ENCODE measurements at regions not wholly inside any gene's neighbourhood (a gene's known extent, or its start where the extent isn't known, plus 50 kb on each side); places are given as distances from the start of the nearest gene placed in this dataset.
"Not testable (repeated sequence)": the region's sequence is repeated elsewhere in the genome, so short reads cannot be mapped to it uniquely, and the experiment has no call there.

DNA sequence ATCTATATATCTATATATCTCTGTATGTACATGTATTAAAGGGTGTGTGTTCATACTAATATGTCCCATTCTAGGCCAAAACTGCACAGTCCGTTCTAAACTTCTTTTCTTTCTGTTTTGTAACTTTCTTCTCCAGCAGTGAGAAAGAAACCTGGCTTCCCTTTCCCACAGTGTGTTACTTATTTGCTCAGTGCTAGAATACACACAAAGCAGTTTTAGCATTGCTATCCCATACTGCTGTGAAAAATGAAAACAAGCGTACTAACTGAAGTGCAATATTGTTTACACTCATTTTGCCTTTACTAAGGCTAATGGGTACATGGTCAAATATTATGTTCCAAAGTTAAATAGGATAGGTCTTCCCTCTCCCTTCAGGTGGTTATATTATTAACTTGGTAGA is 163.9 kb downstream of the LEPR start:
- Mint-ChIP-seq H3K4me3 (no peak overlapping the region), H3K4me1 (ENCODE audit: low read depth) (no peaks in the 10 kb centered on the region), H3K27ac (no peak overlapping the region), H3K27me3 (ENCODE audit: low read depth) (peaks cover 2% of the 10 kb centered on the region), H3K36me3 (ENCODE audit: low read depth) (no peaks in the 10 kb centered on the region), H3K9me3 (no peaks in the 10 kb centered on the region)
- no peak for DNase-seq (ENCODE audit: low spot score)

DNA sequence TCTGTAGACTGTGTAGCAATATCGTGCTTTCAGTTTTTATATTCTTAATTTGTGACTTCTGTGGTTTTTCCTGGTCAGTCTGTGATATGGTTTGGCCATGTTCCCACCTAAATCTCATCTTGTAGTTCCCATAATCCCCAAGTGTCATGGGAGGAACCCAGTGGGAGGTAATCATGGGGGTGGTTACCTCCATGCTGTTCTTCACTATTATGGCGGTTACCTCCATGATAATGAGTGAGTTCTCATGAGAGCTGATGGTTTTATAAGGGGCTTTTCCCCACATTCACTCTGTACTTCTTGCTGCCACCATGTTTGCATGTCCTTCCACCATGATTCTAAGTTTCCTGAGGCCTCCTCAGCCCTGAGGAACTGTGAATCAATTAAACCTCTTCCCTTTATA is 169.8 kb downstream of the LEPR start:
- Mint-ChIP-seq H3K4me1 (ENCODE audit: low read depth) (no peaks in the 10 kb centered on the region), H3K36me3 (ENCODE audit: low read depth) (no peaks in the 10 kb centered on the region), H3K27ac (no peak overlapping the region), H3K27me3 (ENCODE audit: low read depth) (peaks cover 2% of the 10 kb centered on the region), H3K9me3 (no peaks in the 10 kb centered on the region), H3K4me3 (no peak overlapping the region)
- DNase-seq (ENCODE audit: low spot score): no peak

DNA sequence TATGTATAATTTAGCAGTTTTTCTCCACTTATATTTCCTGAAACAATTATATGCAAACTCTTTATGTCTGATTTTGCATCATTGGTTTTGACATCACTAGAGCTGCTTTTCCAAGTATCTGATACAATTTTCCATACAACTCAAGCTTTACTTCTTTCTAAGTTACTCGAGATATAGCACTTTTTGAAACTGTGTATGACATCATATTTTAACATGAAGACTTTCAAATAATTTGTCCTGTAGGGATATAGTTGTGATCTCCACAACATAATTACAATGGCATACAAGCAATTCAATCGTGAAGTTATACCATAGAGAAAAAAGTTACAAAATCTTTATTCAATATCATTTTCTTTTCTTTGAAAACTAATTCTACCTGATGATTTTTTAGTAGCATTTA is 173.0 kb downstream of the LEPR start:
- H3K9me3 Mint-ChIP-seq: no peaks in the 10 kb centered on the region
- H3K27me3 Mint-ChIP-seq (ENCODE audit: low read depth): peaks cover under 1% of the 10 kb centered on the region
- H3K27ac Mint-ChIP-seq: no peak overlapping the region
- no peak for DNase-seq (ENCODE audit: low spot score)
- H3K4me1 Mint-ChIP-seq (ENCODE audit: low read depth): no peaks in the 10 kb centered on the region
- no peaks in the 10 kb centered on the region for H3K36me3 Mint-ChIP-seq (ENCODE audit: low read depth)
- H3K4me3 Mint-ChIP-seq: no peak overlapping the region

DNA sequence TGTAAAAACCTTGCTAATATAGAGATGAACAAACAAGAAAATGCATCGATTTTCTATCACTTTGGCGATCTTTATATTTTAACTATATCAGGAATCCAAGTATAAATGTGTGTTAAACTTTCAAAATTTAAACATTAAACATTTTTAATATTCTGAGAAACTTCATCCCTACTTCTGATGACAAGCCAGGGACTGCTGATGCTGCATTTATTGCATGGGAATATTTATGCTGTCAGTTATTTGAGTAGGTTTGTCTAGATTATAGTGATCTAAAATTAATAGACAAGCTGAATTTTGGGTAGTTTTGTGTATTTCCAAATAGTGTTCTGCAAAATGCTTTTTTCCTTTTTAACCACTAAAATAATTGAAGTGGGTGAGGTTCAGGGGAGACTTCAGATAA is 175.3 kb downstream of the LEPR start:
- no peaks in the 10 kb centered on the region for H3K4me1 Mint-ChIP-seq (ENCODE audit: low read depth)
- no peak overlapping the region for H3K27ac Mint-ChIP-seq
- DNase-seq (ENCODE audit: low spot score): no peak
- H3K36me3 Mint-ChIP-seq (ENCODE audit: low read depth): no peaks in the 10 kb centered on the region
- H3K4me3 Mint-ChIP-seq: no peak overlapping the region
- no peaks in the 10 kb centered on the region for H3K9me3 Mint-ChIP-seq
- H3K27me3 Mint-ChIP-seq (ENCODE audit: low read depth): no peaks in the 10 kb centered on the region

DNA sequence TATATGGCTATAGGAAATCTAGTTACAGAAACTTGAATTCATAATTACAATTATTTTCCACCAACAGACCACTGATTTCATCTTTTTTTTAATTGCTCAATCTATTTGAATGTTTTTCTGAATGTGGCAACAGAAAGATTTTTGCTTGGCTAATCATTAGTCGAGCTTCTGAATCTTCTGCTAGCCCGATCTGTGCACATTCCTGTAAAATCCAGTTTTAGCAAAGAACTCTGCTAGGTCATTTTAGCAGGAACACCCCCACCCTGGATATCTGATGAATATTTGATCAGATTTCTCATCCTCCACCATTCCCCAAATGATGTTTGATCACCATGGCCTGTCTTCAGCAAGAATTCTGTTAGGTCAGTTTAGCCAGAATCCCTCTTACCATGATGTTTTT is 176.3 kb downstream of the LEPR start:
- Mint-ChIP-seq H3K9me3 (no peaks in the 10 kb centered on the region), H3K27ac (no peak overlapping the region), H3K36me3 (ENCODE audit: low read depth) (no peaks in the 10 kb centered on the region), H3K4me1 (ENCODE audit: low read depth) (no peaks in the 10 kb centered on the region), H3K4me3 (no peak overlapping the region), H3K27me3 (ENCODE audit: low read depth) (no peaks in the 10 kb centered on the region)
- no peak for DNase-seq (ENCODE audit: low spot score)

DNA sequence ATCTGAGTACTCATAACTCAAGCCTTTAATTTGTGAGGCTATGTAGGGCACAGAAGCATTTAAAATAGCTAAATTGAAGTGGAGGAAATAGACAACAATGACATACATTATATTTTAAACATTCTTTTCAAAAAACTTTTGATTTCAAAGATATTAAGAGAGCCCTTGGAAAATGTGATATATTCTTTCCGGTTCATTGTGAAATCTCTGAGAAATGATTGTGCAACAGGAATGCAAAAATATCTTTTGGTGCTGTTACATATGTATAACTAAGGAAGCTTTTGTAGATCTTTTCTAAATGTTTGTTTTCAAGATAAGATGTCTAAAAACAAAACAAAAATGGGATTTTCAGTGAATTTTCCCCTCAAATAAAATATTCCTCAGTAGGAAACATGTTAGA is 185.2 kb downstream of the LEPR start:
- Mint-ChIP-seq H3K36me3 (ENCODE audit: low read depth) (no peaks in the 10 kb centered on the region), H3K9me3 (no peaks in the 10 kb centered on the region), H3K27ac (no peak overlapping the region), H3K4me1 (ENCODE audit: low read depth) (no peaks in the 10 kb centered on the region), H3K4me3 (no peak overlapping the region), H3K27me3 (ENCODE audit: low read depth) (no peaks in the 10 kb centered on the region)
- DNase-seq (ENCODE audit: low spot score): no peak

DNA sequence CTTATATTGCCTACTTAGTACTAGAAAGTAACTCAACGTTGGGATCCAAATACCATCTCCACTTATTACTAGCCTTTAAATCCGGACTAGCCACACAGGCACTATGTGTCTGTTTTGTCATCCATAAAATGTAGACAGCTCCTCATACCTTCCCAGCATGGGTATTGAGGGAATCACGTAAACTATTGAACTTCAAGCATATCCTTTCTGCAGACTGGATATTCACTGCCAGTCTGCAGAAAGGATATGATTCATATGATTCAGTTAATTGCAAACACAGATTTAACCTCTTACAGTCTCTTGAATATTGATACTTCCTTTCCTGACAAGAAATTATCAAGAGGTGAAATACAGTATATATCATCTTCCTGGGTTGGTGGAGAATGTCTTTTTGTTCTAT is 186.0 kb downstream of the LEPR start:
- Mint-ChIP-seq H3K4me3 (no peak overlapping the region), H3K36me3 (ENCODE audit: low read depth) (no peaks in the 10 kb centered on the region)

DNA sequence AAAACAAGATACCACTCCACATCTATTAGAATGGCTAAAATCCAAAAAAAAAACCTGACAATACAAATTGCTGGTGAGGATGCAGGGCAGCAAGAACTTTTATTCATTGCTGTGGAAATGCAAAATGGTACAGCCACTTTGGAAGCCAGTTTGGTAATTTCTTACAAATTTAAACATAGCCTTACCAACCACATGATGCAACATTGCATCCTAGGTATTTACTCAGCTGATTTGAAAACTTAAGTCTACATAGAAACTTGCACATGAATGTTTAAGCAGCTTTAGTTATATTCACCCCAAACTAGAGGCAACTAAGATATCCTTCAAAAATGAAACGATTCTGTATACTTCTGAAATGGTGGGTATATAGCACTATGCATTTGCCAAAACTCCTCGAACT is 178.8 kb upstream of the PDE4B start:
- peaks cover 4% of the 10 kb centered on the region for H3K4me1 Mint-ChIP-seq (ENCODE audit: low read depth)
- no peak overlapping the region for H3K27ac Mint-ChIP-seq
- DNase-seq (ENCODE audit: low spot score): no peak
- no peaks in the 10 kb centered on the region for H3K27me3 Mint-ChIP-seq (ENCODE audit: low read depth)
- no peak overlapping the region for H3K4me3 Mint-ChIP-seq
- no peaks in the 10 kb centered on the region for H3K9me3 Mint-ChIP-seq
- H3K36me3 Mint-ChIP-seq (ENCODE audit: low read depth): no peaks in the 10 kb centered on the region

More for the DNA sequence above, 186.0 kb downstream of the LEPR start:
- Mint-ChIP-seq H3K27ac (no peak overlapping the region), H3K9me3 (no peaks in the 10 kb centered on the region), H3K4me1 (ENCODE audit: low read depth) (no peaks in the 10 kb centered on the region), H3K27me3 (ENCODE audit: low read depth) (no peaks in the 10 kb centered on the region)
- no peak for DNase-seq (ENCODE audit: low spot score)

DNA sequence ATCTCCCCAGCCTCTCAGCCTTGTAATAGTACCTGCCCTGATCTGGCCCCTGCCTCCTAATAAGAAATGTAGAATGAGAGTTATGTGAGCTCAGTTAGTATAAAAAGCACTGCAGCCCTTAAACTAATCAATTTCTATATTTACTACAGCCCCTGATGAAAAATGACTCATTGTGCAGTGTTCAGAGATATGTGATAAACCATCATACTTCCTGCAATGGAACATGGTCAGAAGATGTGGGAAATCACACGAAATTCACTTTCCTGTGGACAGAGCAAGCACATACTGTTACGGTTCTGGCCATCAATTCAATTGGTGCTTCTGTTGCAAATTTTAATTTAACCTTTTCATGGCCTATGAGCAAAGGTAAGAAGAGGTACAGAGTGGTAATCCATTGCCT is 176.8 kb upstream of the PDE4B start:
- Mint-ChIP-seq H3K4me3 (no peak overlapping the region), H3K27me3 (ENCODE audit: low read depth) (no peaks in the 10 kb centered on the region), H3K36me3 (ENCODE audit: low read depth) (no peaks in the 10 kb centered on the region), H3K27ac (no peak overlapping the region), H3K9me3 (no peaks in the 10 kb centered on the region), H3K4me1 (ENCODE audit: low read depth) (peaks cover 4% of the 10 kb centered on the region)
- DNase-seq (ENCODE audit: low spot score): no peak

DNA sequence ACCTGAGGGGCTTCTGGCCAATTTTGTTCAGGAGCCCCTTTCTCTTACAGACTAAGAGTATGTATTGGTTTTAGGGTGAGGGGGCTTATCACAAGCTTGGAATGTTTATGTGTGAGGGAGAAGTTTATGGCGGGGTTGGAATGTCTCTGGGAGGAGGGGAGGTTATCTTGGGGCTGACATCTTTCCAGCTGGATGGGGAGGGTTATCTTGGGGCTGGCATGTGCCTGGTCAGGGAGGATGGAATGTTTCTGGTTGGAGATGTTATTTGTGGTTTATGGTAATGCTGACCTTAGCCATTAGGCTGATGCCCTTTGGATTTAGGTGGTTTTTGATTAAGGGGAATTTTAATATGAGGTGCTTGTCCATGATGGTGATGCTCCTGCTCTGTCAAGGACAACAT is 171.0 kb upstream of the PDE4B start:
- H3K27me3 Mint-ChIP-seq (ENCODE audit: low read depth); H3K36me3 Mint-ChIP-seq (ENCODE audit: low read depth); H3K4me1 Mint-ChIP-seq (ENCODE audit: low read depth); DNase-seq (ENCODE audit: low spot score); H3K4me3 Mint-ChIP-seq; H3K27ac Mint-ChIP-seq; H3K9me3 Mint-ChIP-seq: not testable (repeated sequence)

DNA sequence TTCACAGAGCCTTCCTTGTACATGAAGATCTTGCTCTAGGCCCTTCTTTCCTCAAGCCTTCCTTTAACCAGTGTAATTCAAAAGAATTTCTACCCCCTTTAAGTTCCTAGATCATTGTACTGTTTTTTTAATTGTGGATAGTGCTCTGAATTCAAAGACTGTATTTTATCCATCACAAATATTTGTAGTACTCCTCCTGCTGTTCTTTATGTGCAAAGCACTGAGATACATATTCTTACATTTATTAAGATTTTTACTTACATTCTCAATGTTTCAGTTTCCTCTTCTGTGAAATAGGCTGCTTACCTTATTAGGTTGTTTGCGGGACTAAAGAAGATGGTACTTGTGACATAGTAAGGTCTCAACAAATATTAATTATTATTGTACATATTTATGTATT is 168.8 kb upstream of the PDE4B start:
- no peak for DNase-seq (ENCODE audit: low spot score)
- H3K27me3 Mint-ChIP-seq (ENCODE audit: low read depth): no peaks in the 10 kb centered on the region
- no peak overlapping the region for H3K4me3 Mint-ChIP-seq
- no peaks in the 10 kb centered on the region for H3K4me1 Mint-ChIP-seq (ENCODE audit: low read depth)
- no peaks in the 10 kb centered on the region for H3K9me3 Mint-ChIP-seq
- no peaks in the 10 kb centered on the region for H3K36me3 Mint-ChIP-seq (ENCODE audit: low read depth)
- no peak overlapping the region for H3K27ac Mint-ChIP-seq

DNA sequence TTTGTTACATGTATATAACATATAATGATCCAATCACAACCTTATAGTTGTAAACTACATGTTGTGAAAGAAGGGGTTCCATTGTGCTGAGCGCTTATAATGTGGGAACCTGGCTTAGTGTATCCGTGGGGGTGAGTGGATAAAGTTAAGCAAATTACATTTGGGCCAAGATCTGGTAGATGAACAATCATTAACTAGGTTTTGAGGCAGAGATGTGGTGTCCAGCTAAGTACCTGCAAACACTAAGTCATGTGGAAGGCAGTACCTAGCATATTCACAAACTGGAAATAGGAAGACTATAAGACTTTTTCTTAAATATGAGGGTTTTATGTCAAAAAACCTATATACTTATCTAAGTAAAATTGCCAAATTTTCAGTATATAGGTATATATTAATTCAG is 167.2 kb upstream of the PDE4B start:
- Mint-ChIP-seq H3K27ac (no peak overlapping the region), H3K36me3 (ENCODE audit: low read depth) (no peaks in the 10 kb centered on the region), H3K4me3 (no peak overlapping the region), H3K9me3 (no peaks in the 10 kb centered on the region), H3K27me3 (ENCODE audit: low read depth) (no peaks in the 10 kb centered on the region), H3K4me1 (ENCODE audit: low read depth) (no peaks in the 10 kb centered on the region)
- DNase-seq (ENCODE audit: low spot score): no peak

DNA sequence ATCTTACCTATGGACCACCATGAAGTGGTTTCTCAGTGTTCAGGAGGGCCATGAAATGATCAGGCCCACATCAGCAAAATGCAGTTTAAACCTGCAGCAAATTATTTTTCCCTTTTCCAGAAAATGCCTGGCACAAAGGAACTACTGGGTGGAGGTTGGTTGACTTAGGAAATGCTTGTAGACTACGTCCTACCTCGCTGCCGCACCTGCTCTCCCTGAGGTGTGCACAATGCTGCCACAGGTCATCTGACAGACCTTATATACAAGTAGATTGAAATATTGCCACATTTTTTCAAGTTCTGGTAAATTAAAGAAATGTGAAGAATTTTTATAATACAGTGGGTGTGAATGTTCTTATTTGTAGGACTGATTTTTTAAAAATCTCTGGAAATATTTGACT is 166.7 kb upstream of the PDE4B start:
- no peak for DNase-seq (ENCODE audit: low spot score)
- Mint-ChIP-seq H3K4me3 (no peak overlapping the region), H3K9me3 (no peaks in the 10 kb centered on the region), H3K27ac (no peak overlapping the region), H3K36me3 (ENCODE audit: low read depth) (no peaks in the 10 kb centered on the region), H3K27me3 (ENCODE audit: low read depth) (no peaks in the 10 kb centered on the region), H3K4me1 (ENCODE audit: low read depth) (no peaks in the 10 kb centered on the region)

DNA sequence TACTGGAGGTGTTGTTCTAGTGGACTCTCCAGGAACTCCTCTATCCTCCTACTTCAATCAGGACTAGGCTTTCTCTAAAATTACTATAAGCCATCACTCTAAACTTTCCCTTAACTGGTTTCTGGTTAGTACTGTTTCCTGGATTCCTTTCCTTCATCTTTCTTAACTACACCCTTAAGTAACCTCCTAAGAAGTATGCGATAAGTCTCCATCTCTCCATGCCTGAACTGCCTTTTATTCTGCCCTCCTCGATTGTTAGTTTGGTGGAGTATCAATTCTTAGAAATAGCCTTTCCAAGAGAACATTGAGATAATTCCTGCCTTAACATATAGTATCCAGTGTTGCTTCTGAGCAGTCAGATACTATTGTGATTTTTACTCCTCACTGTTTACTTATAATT is 162.9 kb upstream of the PDE4B start:
- no peaks in the 10 kb centered on the region for H3K36me3 Mint-ChIP-seq (ENCODE audit: low read depth)
- no peaks in the 10 kb centered on the region for H3K9me3 Mint-ChIP-seq
- no peak overlapping the region for H3K4me3 Mint-ChIP-seq
- H3K27ac Mint-ChIP-seq: no peak overlapping the region
- H3K27me3 Mint-ChIP-seq (ENCODE audit: low read depth): no peaks in the 10 kb centered on the region
- DNase-seq (ENCODE audit: low spot score): no peak
- no peaks in the 10 kb centered on the region for H3K4me1 Mint-ChIP-seq (ENCODE audit: low read depth)

DNA sequence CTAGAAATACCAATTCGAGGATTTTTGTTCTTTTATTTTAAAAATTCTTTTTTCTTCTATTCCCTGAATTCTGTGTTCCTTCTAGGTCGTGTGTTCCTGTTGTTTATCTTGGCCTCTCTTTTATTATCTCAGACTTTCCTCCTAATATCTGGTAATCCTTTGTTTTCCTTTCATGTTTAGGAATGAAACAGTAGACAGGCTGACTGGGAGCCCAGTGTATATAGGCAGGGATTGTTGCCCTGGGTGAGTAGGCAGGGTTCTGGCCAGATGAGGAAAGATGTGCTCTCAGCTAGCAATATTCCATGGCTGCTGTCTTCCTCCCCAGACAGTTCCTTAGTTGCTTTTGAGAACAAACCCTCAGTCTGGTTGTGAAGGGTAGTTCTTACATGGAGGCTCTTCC is 161.8 kb upstream of the PDE4B start:
- no peak for DNase-seq (ENCODE audit: low spot score)
- Mint-ChIP-seq H3K4me1 (ENCODE audit: low read depth) (no peaks in the 10 kb centered on the region), H3K4me3 (no peak overlapping the region), H3K27ac (no peak overlapping the region), H3K27me3 (ENCODE audit: low read depth) (no peaks in the 10 kb centered on the region), H3K9me3 (no peaks in the 10 kb centered on the region), H3K36me3 (ENCODE audit: low read depth) (no peaks in the 10 kb centered on the region)

DNA sequence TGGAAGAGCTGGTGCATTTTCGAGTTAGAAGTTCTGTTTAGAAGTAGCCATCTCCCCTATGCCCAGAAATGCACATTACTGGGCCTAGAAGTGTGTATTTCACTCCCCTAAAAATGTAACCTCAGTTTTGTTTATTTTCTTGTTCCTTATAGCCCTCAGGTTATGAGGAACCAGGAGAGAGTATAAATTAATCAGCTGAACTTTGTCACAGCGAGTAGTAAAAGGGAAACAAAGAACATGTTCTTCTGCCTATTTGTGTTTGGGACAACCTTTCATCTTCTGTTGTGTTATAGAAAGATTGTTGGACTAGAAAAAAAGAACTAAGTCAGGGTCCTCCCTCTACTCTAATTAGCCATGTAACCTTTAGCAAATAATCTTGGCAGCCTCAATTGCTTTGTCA is 160.5 kb upstream of the PDE4B start:
- H3K27ac Mint-ChIP-seq: no peak overlapping the region
- H3K9me3 Mint-ChIP-seq: no peaks in the 10 kb centered on the region
- no peaks in the 10 kb centered on the region for H3K36me3 Mint-ChIP-seq (ENCODE audit: low read depth)
- no peak overlapping the region for H3K4me3 Mint-ChIP-seq
- no peaks in the 10 kb centered on the region for H3K4me1 Mint-ChIP-seq (ENCODE audit: low read depth)
- H3K27me3 Mint-ChIP-seq (ENCODE audit: low read depth): no peaks in the 10 kb centered on the region
- no peak for DNase-seq (ENCODE audit: low spot score)
